ENCODE measurements at regions not wholly inside any gene's neighbourhood (a gene's known extent, or its start where the extent isn't known, plus 50 kb on each side); places are given as distances from the start of the nearest gene placed in this dataset.

- no peaks in the 10 kb centered on the region for H3K27me3 ChIP-seq (ENCODE audit: low read depth, low read length)
- no peak for TF ChIP-seq EZH2phosphoT487 (IDR thresholded peaks at IDR 0.05; ENCODE audit: low read depth)
- TF ChIP-seq, protein P1, sequence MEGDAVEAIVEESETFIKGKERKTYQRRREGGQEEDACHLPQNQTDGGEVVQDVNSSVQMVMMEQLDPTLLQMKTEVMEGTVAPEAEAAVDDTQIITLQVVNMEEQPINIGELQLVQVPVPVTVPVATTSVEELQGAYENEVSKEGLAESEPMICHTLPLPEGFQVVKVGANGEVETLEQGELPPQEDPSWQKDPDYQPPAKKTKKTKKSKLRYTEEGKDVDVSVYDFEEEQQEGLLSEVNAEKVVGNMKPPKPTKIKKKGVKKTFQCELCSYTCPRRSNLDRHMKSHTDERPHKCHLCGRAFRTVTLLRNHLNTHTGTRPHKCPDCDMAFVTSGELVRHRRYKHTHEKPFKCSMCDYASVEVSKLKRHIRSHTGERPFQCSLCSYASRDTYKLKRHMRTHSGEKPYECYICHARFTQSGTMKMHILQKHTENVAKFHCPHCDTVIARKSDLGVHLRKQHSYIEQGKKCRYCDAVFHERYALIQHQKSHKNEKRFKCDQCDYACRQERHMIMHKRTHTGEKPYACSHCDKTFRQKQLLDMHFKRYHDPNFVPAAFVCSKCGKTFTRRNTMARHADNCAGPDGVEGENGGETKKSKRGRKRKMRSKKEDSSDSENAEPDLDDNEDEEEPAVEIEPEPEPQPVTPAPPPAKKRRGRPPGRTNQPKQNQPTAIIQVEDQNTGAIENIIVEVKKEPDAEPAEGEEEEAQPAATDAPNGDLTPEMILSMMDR (IDR thresholded peaks at IDR 0.05; ENCODE audit: low read depth, low read length), result no peak
- H3K9me3 ChIP-seq (ENCODE audit: insufficient read depth, low read length), result no peaks in the 10 kb centered on the region
- no peaks in the 10 kb centered on the region for H3K79me2 ChIP-seq (ENCODE audit: low read length)
- peaks cover 13% of the 10 kb centered on the region for H3K4me1 ChIP-seq (ENCODE audit: low read length)
- no peaks in the 10 kb centered on the region for H4K20me1 ChIP-seq (ENCODE audit: insufficient read depth, low read length)
- no peak overlapping the region for H3K4me3 ChIP-seq (ENCODE audit: low read length)
- no peaks in the 10 kb centered on the region for H3K36me3 ChIP-seq (replicated peaks; ENCODE audit: low read depth, low read length)
- no peak overlapping the region for H2AFZ ChIP-seq (ENCODE audit: low read depth, low read length)
- no peak overlapping the region for H3K4me2 ChIP-seq (ENCODE audit: low read length)
- H3K27ac ChIP-seq (ENCODE audit: low read length), result no peak overlapping the region
- H3K9ac ChIP-seq (ENCODE audit: low read length), result no peak overlapping the region
These were observed 109.2 kb upstream of the ROBO2 start for GRCh38 chr3:76930712-76931111.

DNA sequence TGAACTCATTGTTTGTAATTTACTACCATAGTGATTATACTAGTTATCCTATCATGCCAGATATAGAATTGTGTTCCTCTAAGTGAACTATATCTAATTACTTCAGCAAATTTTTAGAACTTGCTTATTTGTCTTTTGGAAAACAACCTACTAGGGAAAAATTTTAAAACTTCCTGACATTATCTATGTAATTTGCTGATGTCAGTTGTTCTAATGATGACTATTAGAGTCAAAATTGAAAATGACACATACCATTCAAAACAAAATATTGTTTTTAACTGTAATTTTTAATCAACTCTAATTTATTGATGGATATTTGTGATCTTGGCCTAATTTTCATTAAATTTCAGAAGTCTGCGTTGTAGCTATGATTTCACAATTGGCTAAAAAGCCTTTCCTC lies 106.7 kb upstream of the ROBO2 start:
- H3K4me2 ChIP-seq (ENCODE audit: low read length), result peak overlapping the region; percentile 33
- H4K20me1 ChIP-seq (ENCODE audit: insufficient read depth, low read length), result no peaks in the 10 kb centered on the region
- no peaks in the 10 kb centered on the region for H3K27me3 ChIP-seq (ENCODE audit: low read depth, low read length)
- H3K9me3 ChIP-seq (ENCODE audit: insufficient read depth, low read length), result no peaks in the 10 kb centered on the region
- H3K27ac ChIP-seq (ENCODE audit: low read length), result no peak overlapping the region
- no peaks in the 10 kb centered on the region for H3K36me3 ChIP-seq (replicated peaks; ENCODE audit: low read depth, low read length)
- no peak for TF ChIP-seq EZH2phosphoT487 (IDR thresholded peaks at IDR 0.05; ENCODE audit: low read depth)
- TF ChIP-seq, protein P1 (IDR thresholded peaks at IDR 0.05; ENCODE audit: low read depth, low read length), result no peak
- peak overlapping the region; percentile 38; the same call in 1 of the 2 replicates for H3K4me3 ChIP-seq (ENCODE audit: low read length)
- no peak overlapping the region for H3K9ac ChIP-seq (ENCODE audit: low read length)
- no peak overlapping the region for H2AFZ ChIP-seq (ENCODE audit: low read depth, low read length)
- no peaks in the 10 kb centered on the region for H3K79me2 ChIP-seq (ENCODE audit: low read length)
- H3K4me1 ChIP-seq (ENCODE audit: low read length), result peaks cover 15% of the 10 kb centered on the region

DNA sequence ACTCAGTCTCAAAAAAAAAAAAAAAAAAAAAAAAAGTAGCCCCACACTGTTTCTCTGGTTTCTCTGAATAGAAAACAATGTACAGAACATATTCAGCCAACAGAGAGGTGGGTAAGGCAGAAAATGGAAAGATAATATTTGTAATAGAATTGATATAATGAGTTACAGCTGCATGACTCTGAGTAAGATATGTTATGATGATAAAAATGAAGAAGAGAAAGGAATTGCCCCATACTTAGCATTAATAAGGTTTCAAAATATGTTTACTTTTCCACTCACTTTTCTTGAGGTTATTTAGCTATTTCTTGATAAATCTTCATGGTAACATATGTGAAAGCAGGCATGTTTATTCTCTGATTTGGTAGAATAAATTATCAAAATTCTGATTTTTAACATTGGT lies 100.9 kb upstream of the ROBO2 start:
- H2AFZ ChIP-seq (ENCODE audit: low read depth, low read length), result no peak overlapping the region
- H3K36me3 ChIP-seq (replicated peaks; ENCODE audit: low read depth, low read length), result no peaks in the 10 kb centered on the region
- TF ChIP-seq, protein P1 (IDR thresholded peaks at IDR 0.05; ENCODE audit: low read depth, low read length), result no peak
- TF ChIP-seq EZH2phosphoT487 (IDR thresholded peaks at IDR 0.05; ENCODE audit: low read depth), result no peak
- H3K9ac ChIP-seq (ENCODE audit: low read length), result no peak overlapping the region
- no peak overlapping the region for H3K4me2 ChIP-seq (ENCODE audit: low read length)
- H4K20me1 ChIP-seq (ENCODE audit: insufficient read depth, low read length), result no peaks in the 10 kb centered on the region
- H3K4me1 ChIP-seq (ENCODE audit: low read length), result peaks cover 22% of the 10 kb centered on the region
- H3K9me3 ChIP-seq (ENCODE audit: insufficient read depth, low read length), result no peaks in the 10 kb centered on the region
- no peaks in the 10 kb centered on the region for H3K27me3 ChIP-seq (ENCODE audit: low read depth, low read length)
- H3K79me2 ChIP-seq (ENCODE audit: low read length), result no peaks in the 10 kb centered on the region
- no peak overlapping the region for H3K27ac ChIP-seq (ENCODE audit: low read length)
- H3K4me3 ChIP-seq (ENCODE audit: low read length), result no peak overlapping the region

DNA sequence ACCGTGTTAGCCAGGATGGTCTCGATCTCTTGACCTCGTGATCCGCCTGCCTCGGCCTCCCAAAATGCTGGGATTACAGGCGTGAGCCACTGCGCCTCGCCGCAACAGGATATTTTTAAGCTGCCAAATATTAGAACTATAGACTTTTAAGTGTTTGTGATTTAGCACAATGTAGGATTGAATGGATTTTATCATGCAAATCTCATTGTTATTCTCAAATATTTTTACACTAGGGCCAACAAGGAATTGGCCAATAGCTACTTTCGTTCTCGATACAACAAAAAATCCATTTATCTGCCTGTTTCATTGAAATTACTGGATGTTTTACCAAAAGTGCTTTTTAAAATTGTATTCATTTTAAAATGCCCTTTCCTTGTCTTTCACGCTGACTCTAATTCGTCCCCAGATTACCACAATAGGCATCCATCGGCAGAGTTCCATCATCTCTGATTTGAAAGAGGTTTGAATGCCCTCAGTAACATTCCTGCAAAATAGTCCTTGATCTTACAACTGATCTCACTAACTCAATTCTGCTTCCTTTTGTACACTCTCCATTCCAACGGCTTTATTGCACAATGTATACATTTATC lies 99.6 kb upstream of the ROBO2 start:
- no peaks in the 10 kb centered on the region for H3K9me3 ChIP-seq (ENCODE audit: insufficient read depth, low read length)
- no peak overlapping the region for H3K4me2 ChIP-seq (ENCODE audit: low read length)
- H3K27ac ChIP-seq (ENCODE audit: low read length), result no peak overlapping the region
- H3K79me2 ChIP-seq (ENCODE audit: low read length), result no peaks in the 10 kb centered on the region
- TF ChIP-seq, protein P1 (IDR thresholded peaks at IDR 0.05; ENCODE audit: low read depth, low read length), result no peak
- no peak for TF ChIP-seq EZH2phosphoT487 (IDR thresholded peaks at IDR 0.05; ENCODE audit: low read depth)
- no peaks in the 10 kb centered on the region for H4K20me1 ChIP-seq (ENCODE audit: insufficient read depth, low read length)
- no peak overlapping the region for H3K4me3 ChIP-seq (ENCODE audit: low read length)
- no peak overlapping the region for H2AFZ ChIP-seq (ENCODE audit: low read depth, low read length)
- no peaks in the 10 kb centered on the region for H3K36me3 ChIP-seq (replicated peaks; ENCODE audit: low read depth, low read length)
- no peak overlapping the region for H3K9ac ChIP-seq (ENCODE audit: low read length)
- H3K27me3 ChIP-seq (ENCODE audit: low read depth, low read length), result no peaks in the 10 kb centered on the region
- peaks cover 22% of the 10 kb centered on the region for H3K4me1 ChIP-seq (ENCODE audit: low read length)

All from OCI-LY3 (cell line).